ENCODE measurements at regions not wholly inside any gene's neighbourhood (a gene's known extent, or its start where the extent isn't known, plus 50 kb on each side); places are given as distances from the start of the nearest gene placed in this dataset.

- TF ChIP-seq CTCF (IDR thresholded peaks at IDR 0.05) = no peak
- Histone ChIP-seq H3K9ac (ENCODE audit: insufficient read depth, low read length, poor library complexity, severe bottlenecking) (no peak overlapping the region), H3K4me1 (ENCODE audit: control insufficient read depth in 1 of 2, insufficient read depth in 2 of 2, low read length in 2 of 2) (no peaks in the 10 kb centered on the region), H3K36me3 (replicated peaks in 1 of 2; ENCODE audit: control insufficient read depth in 1 of 2, insufficient read depth in 2 of 2, low read length in 2 of 2) (no peaks in the 10 kb centered on the region), H3K4me2 (replicated peaks; ENCODE audit: extremely low read depth, low read length, poor library complexity, severe bottlenecking) (no peak overlapping the region), H3K27me3 (ENCODE audit: control insufficient read depth in 2 of 2, insufficient read depth in 2 of 2, low read length in 2 of 2) (no peaks in the 10 kb centered on the region), H2AFZ (ENCODE audit: insufficient read depth, low read depth, low read length, poor library complexity, severe bottlenecking) (no peak overlapping the region), H3K9me3 (replicated peaks in 1 of 2; ENCODE audit: control insufficient read depth in 1 of 2, insufficient read depth in 1 of 2, low read length in 2 of 2) (peaks cover 0 to 8% of the 10 kb centered on the region in 2 donors), H4K20me1 (ENCODE audit: insufficient read depth, low read length) (no peaks in the 10 kb centered on the region), H3K4me3 (replicated peaks in 1 of 3; ENCODE audit: low read depth in 2 of 3, low read length in 3 of 3) (no peak overlapping the region), H3K27ac (ENCODE audit: low read depth in 1 of 2, low read length in 2 of 2) (no peak overlapping the region), H3K79me2 (ENCODE audit: insufficient read depth, low read length) (no peaks in the 10 kb centered on the region)
- H3K4me1 Mint-ChIP-seq = no peaks in the 10 kb centered on the region
- WGBS (ENCODE audit: insufficient coverage) = no CpG with 5 or more reads among the region's 1 CpG
- no peaks in the 10 kb centered on the region for H3K27me3 Mint-ChIP-seq (ENCODE audit: low read depth in 3 of 3)
- DNase-seq = no peak
- H3K27ac Mint-ChIP-seq = no peak overlapping the region
- no peaks in the 10 kb centered on the region for H3K36me3 Mint-ChIP-seq
- intact Hi-C loops (cut with micrococcal nuclease) = no loop called here
- peaks cover 5 to 14% (median 10%) of the 10 kb centered on the region in 7 donors for H3K9me3 Mint-ChIP-seq
- no peak overlapping the region for H3K4me3 Mint-ChIP-seq
These were observed 354.8 kb downstream of the AEBP2 start for GRCh38 chr12:19794116-19794515.

GRCh38 chr12:19799216-19799615 is 359.9 kb downstream of the AEBP2 start:
- H3K9me3 Mint-ChIP-seq = peaks cover 7 to 17% (median 11%) of the 10 kb centered on the region in 7 donors
- no peaks in the 10 kb centered on the region for H3K27me3 Mint-ChIP-seq (ENCODE audit: low read depth in 3 of 3)
- no peaks in the 10 kb centered on the region for H3K4me1 Mint-ChIP-seq
- H3K27ac Mint-ChIP-seq = no peak overlapping the region
- no peak for DNase-seq
- Histone ChIP-seq H3K36me3 (replicated peaks in 1 of 2; ENCODE audit: control insufficient read depth in 1 of 2, insufficient read depth in 2 of 2, low read length in 2 of 2) (no peaks in the 10 kb centered on the region), H3K4me1 (ENCODE audit: control insufficient read depth in 1 of 2, insufficient read depth in 2 of 2, low read length in 2 of 2) (no peaks in the 10 kb centered on the region), H3K9ac (ENCODE audit: insufficient read depth, low read length, poor library complexity, severe bottlenecking) (no peak overlapping the region), H3K27me3 (ENCODE audit: control insufficient read depth in 2 of 2, insufficient read depth in 2 of 2, low read length in 2 of 2) (no peaks in the 10 kb centered on the region), H4K20me1 (ENCODE audit: insufficient read depth, low read length) (no peaks in the 10 kb centered on the region), H3K9me3 (replicated peaks in 1 of 2; ENCODE audit: control insufficient read depth in 1 of 2, insufficient read depth in 1 of 2, low read length in 2 of 2) (peaks cover 0 to 8% of the 10 kb centered on the region in 2 donors), H3K4me3 (replicated peaks in 1 of 3; ENCODE audit: low read depth in 2 of 3, low read length in 3 of 3) (no peak overlapping the region), H3K27ac (ENCODE audit: low read depth in 1 of 2, low read length in 2 of 2) (no peak overlapping the region), H3K79me2 (ENCODE audit: insufficient read depth, low read length) (no peaks in the 10 kb centered on the region), H3K4me2 (replicated peaks; ENCODE audit: extremely low read depth, low read length, poor library complexity, severe bottlenecking) (no peak overlapping the region), H2AFZ (ENCODE audit: insufficient read depth, low read depth, low read length, poor library complexity, severe bottlenecking) (no peak overlapping the region)
- intact Hi-C loops (cut with micrococcal nuclease) = no loop called here
- H3K36me3 Mint-ChIP-seq = no peaks in the 10 kb centered on the region
- no peak overlapping the region for H3K4me3 Mint-ChIP-seq
- TF ChIP-seq CTCF (IDR thresholded peaks at IDR 0.05) = no peak
- WGBS (ENCODE audit: insufficient coverage) = no CpG with 5 or more reads among the region's 7 CpGs
